ENCODE measurements at regions not wholly inside any gene's neighbourhood (a gene's known extent, or its start where the extent isn't known, plus 50 kb on each side); places are given as distances from the start of the nearest gene placed in this dataset.

- dilution Hi-C loops (cut with MboI; ENCODE audit: extremely low pct_ligation_motif_present, low sequenced_read_pairs) = no loop called here
These were observed 693.0 kb upstream of the SOX9 start for GRCh38 chr17:71427801-71428200.

DNA sequence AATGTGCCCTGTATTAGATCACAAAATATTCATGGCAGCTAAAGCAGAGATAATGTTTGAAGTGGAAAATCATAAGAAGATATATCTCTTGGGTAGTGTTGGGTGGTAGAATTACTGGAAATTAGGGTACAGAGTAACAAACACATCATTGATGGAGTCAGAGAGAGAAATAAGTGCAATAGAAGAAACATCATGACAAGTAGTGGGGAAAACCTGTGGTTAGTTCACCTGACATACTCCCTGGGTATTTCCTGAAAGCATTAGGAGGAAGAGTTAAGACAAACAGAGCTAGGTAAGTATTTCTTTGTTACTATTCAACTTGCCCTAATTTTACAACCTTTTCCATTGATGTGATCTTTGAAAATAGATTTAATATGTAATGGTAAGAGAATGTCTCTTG, 691.9 kb upstream of the SOX9 start:
- no peak for TF ChIP-seq EZH2 (IDR thresholded peaks at IDR 0.05; ENCODE audit: low read length)
- TF ChIP-seq, protein P1, sequence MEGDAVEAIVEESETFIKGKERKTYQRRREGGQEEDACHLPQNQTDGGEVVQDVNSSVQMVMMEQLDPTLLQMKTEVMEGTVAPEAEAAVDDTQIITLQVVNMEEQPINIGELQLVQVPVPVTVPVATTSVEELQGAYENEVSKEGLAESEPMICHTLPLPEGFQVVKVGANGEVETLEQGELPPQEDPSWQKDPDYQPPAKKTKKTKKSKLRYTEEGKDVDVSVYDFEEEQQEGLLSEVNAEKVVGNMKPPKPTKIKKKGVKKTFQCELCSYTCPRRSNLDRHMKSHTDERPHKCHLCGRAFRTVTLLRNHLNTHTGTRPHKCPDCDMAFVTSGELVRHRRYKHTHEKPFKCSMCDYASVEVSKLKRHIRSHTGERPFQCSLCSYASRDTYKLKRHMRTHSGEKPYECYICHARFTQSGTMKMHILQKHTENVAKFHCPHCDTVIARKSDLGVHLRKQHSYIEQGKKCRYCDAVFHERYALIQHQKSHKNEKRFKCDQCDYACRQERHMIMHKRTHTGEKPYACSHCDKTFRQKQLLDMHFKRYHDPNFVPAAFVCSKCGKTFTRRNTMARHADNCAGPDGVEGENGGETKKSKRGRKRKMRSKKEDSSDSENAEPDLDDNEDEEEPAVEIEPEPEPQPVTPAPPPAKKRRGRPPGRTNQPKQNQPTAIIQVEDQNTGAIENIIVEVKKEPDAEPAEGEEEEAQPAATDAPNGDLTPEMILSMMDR (optimal IDR thresholded peaks at IDR 0.05 in 1 of 3, IDR thresholded peaks at IDR 0.05 in 1 of 3, conservative IDR thresholded peaks at IDR 0.05 in 1 of 3; ENCODE audit: extremely low read depth in 1 of 3, insufficient read depth in 2 of 3, low read length in 3 of 3) = no peak
- FAIRE-seq = no peak
- H3K27ac ChIP-seq (ENCODE audit: control insufficient read depth, insufficient read depth, low read length) = no peak overlapping the region
- no peaks in the 10 kb centered on the region for H3K79me2 ChIP-seq (ENCODE audit: control insufficient read depth, insufficient read depth, low read length)
- no peak for DNase-seq (ENCODE audit: low read depth, low spot score)
- H3K4me1 ChIP-seq (ENCODE audit: control insufficient read depth, extremely low read depth, insufficient read depth, low read length) = peaks cover 38% of the 10 kb centered on the region
- H3K36me3 ChIP-seq (ENCODE audit: control insufficient read depth in 2 of 2, extremely low read depth in 1 of 2, insufficient read depth in 2 of 2, low read length in 2 of 2) = no peaks in the 10 kb centered on the region
- H2AFZ ChIP-seq (ENCODE audit: control insufficient read depth, low read length) = no peak overlapping the region
- H4K20me1 ChIP-seq (ENCODE audit: control insufficient read depth, extremely low read depth, insufficient read depth, low read length) = no peaks in the 10 kb centered on the region
- no peak overlapping the region for H3K4me3 ChIP-seq (ENCODE audit: control insufficient read depth in 2 of 3, extremely low read depth in 1 of 3, insufficient read depth in 2 of 3, low read depth in 1 of 3, low read length in 3 of 3)
- dilution Hi-C loops (cut with MboI; ENCODE audit: extremely low pct_ligation_motif_present, low sequenced_read_pairs) = no loop called here
- H3K9me1 ChIP-seq (ENCODE audit: control insufficient read depth, extremely low read depth, insufficient read depth, low read length) = no peaks in the 10 kb centered on the region
- H3K9me3 ChIP-seq (ENCODE audit: control insufficient read depth, low read depth, low read length) = peaks cover 7% of the 10 kb centered on the region
- no peaks in the 10 kb centered on the region for H3K27me3 ChIP-seq (ENCODE audit: control insufficient read depth, extremely low read depth, insufficient read depth, low read length)
- H3K9ac ChIP-seq (ENCODE audit: control insufficient read depth, extremely low read depth, insufficient read depth, low read length) = no peak overlapping the region
- no peak overlapping the region for H3K4me2 ChIP-seq (ENCODE audit: control insufficient read depth, extremely low read depth, insufficient read depth, low read depth, low read length)

More at GRCh38 chr17:71427801-71428200, 693.0 kb upstream of the SOX9 start:
- DNase-seq (ENCODE audit: low read depth, low spot score) (no peak), FAIRE-seq (peak; percentile 79)
- Histone ChIP-seq H3K27me3 (ENCODE audit: control insufficient read depth, extremely low read depth, insufficient read depth, low read length) (no peaks in the 10 kb centered on the region), H3K4me2 (ENCODE audit: control insufficient read depth, extremely low read depth, insufficient read depth, low read depth, low read length) (no peak overlapping the region), H3K9me3 (ENCODE audit: control insufficient read depth, low read depth, low read length) (peaks cover 7% of the 10 kb centered on the region), H3K27ac (ENCODE audit: control insufficient read depth, insufficient read depth, low read length) (no peak overlapping the region), H3K36me3 (ENCODE audit: control insufficient read depth in 2 of 2, extremely low read depth in 1 of 2, insufficient read depth in 2 of 2, low read length in 2 of 2) (no peaks in the 10 kb centered on the region), H3K9ac (ENCODE audit: control insufficient read depth, extremely low read depth, insufficient read depth, low read length) (no peak overlapping the region), H3K4me1 (ENCODE audit: control insufficient read depth, extremely low read depth, insufficient read depth, low read length) (peaks cover 37% of the 10 kb centered on the region), H2AFZ (ENCODE audit: control insufficient read depth, low read length) (no peak overlapping the region), H3K4me3 (ENCODE audit: control insufficient read depth in 2 of 3, extremely low read depth in 1 of 3, insufficient read depth in 2 of 3, low read depth in 1 of 3, low read length in 3 of 3) (no peak overlapping the region), H3K9me1 (ENCODE audit: control insufficient read depth, extremely low read depth, insufficient read depth, low read length) (no peaks in the 10 kb centered on the region), H3K79me2 (ENCODE audit: control insufficient read depth, insufficient read depth, low read length) (no peaks in the 10 kb centered on the region), H4K20me1 (ENCODE audit: control insufficient read depth, extremely low read depth, insufficient read depth, low read length) (no peaks in the 10 kb centered on the region)
- no peak for TF ChIP-seq EZH2 (IDR thresholded peaks at IDR 0.05; ENCODE audit: low read length)
- TF ChIP-seq, protein P1 (optimal IDR thresholded peaks at IDR 0.05 in 1 of 3, IDR thresholded peaks at IDR 0.05 in 1 of 3, conservative IDR thresholded peaks at IDR 0.05 in 1 of 3; ENCODE audit: extremely low read depth in 1 of 3, insufficient read depth in 2 of 3, low read length in 3 of 3) = no peak

Measured in keratinocyte (primary cell).